ENCODE measurements at regions not wholly inside any gene's neighbourhood (a gene's known extent, or its start where the extent isn't known, plus 50 kb on each side); places are given as distances from the start of the nearest gene placed in this dataset.

DNA sequence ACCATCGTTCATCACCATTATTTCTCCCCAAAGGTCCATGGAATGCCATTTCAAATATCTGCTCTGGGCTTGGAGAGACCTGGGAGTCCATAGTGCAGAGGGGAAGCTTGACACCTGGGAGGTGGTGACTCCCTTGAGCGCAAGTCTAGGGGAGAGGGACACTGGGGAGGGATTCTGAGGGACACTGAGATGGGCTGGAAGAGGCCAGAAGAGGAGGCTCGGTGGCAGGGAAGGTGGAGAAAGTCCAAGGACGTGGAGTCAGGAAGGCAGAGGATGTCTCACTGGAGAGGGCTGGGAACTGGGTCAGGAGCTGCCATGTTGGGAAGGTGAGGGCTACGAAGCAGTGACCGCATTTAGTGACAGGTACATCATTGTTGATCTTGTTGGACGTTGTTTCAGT lies 160.3 kb upstream of the MVB12B start:
- Histone ChIP-seq H3K4me2 (ENCODE audit: insufficient read depth in 1 of 2, low read depth in 2 of 2, low read length in 2 of 2) (no peak overlapping the region), H2BK120ac (replicated peaks; ENCODE audit: low read depth, low read length) (no peak overlapping the region), H2BK20ac (ENCODE audit: low read length) (no peak overlapping the region), H3K18ac (ENCODE audit: extremely low read depth, low read length) (no peak overlapping the region), H3K56ac (replicated peaks; ENCODE audit: insufficient read length, low read depth, low read length) (no peak overlapping the region), H3K4ac (replicated peaks; ENCODE audit: insufficient read length, low read depth, low read length) (no peak overlapping the region), H2BK15ac (ENCODE audit: low read length) (no peak overlapping the region), H3K79me2 (ENCODE audit: control insufficient read depth in 1 of 2, insufficient read depth in 2 of 2, low read length in 2 of 2) (no peaks in the 10 kb centered on the region), H2BK5ac (ENCODE audit: low read depth, low read length) (no peak overlapping the region), H3K14ac (ENCODE audit: insufficient read length) (no peak overlapping the region), H3K23me2 (ENCODE audit: low read depth, low read length) (no peaks in the 10 kb centered on the region), H3K4me3 (ENCODE audit: extremely low read depth in 1 of 4, insufficient read depth in 2 of 4, low read depth in 3 of 4, low read length in 4 of 4) (no peak overlapping the region), H3K27me3 (replicated peaks in 1 of 4; ENCODE audit: control insufficient read depth in 3 of 4, extremely low read depth in 1 of 4, insufficient read depth in 3 of 4, low read length in 3 of 4) (peaks cover 0 to 2% (median 0%) of the 10 kb centered on the region in 4 experiments; a peak in 1 of 7 replicates), H4K91ac (replicated peaks; ENCODE audit: insufficient read length, low read length) (no peak overlapping the region), H2AFZ (ENCODE audit: low read length) (no peak overlapping the region), H2AK5ac (ENCODE audit: low read depth, low read length) (no peak overlapping the region), H4K5ac (ENCODE audit: insufficient read length, low read depth, low read length) (no peak overlapping the region), H3K27ac (ENCODE audit: low read depth, low read length) (no peak overlapping the region), H2BK12ac (ENCODE audit: low read depth, low read length) (no peak overlapping the region), H3K79me1 (ENCODE audit: low read depth, low read length) (no peaks in the 10 kb centered on the region), H4K8ac (ENCODE audit: extremely low read depth, insufficient read depth, low read length) (no peak overlapping the region), H4K20me1 (replicated peaks in 1 of 2; ENCODE audit: control insufficient read depth in 1 of 2, insufficient read depth in 2 of 2, low read length in 2 of 2) (no peaks in the 10 kb centered on the region), H3K36me3 (ENCODE audit: control insufficient read depth in 2 of 4, insufficient read depth in 4 of 4, low read length in 3 of 4) (no peaks in the 10 kb centered on the region), H3K9me3 (ENCODE audit: insufficient read depth in 2 of 2, low read depth in 1 of 2, low read length in 1 of 2) (no peaks in the 10 kb centered on the region), H3K9ac (replicated peaks in 1 of 4; ENCODE audit: extremely low read depth in 1 of 4, low read depth in 3 of 4, low read length in 3 of 4) (no peak overlapping the region), H3K23ac (ENCODE audit: insufficient read length) (no peak overlapping the region), H3K4me1 (replicated peaks in 1 of 4; ENCODE audit: control insufficient read depth in 3 of 4, insufficient read depth in 4 of 4, low read length in 3 of 4) (peaks cover 0 to 5% (median 0%) of the 10 kb centered on the region in 4 experiments; a peak in 1 of 7 replicates)
- TF ChIP-seq CEBPB (IDR thresholded peaks at IDR 0.05; ENCODE audit: low read depth, low read length): no peak
- TF ChIP-seq SAP30 (IDR thresholded peaks at IDR 0.05; ENCODE audit: insufficient read depth, insufficient replicate concordance, low read length): no peak
- no peak for TF ChIP-seq JUND (IDR thresholded peaks at IDR 0.05; ENCODE audit: low read length)
- TF ChIP-seq KDM5A (IDR thresholded peaks at IDR 0.05; ENCODE audit: low read length): no peak
- TF ChIP-seq BCL11A (IDR thresholded peaks at IDR 0.05; ENCODE audit: low read depth in 2 of 2, low read length in 2 of 2): no peak
- TF ChIP-seq GABPA (IDR thresholded peaks at IDR 0.05; ENCODE audit: borderline replicate concordance, insufficient read depth, low read length): no peak
- TF ChIP-seq, protein P1, sequence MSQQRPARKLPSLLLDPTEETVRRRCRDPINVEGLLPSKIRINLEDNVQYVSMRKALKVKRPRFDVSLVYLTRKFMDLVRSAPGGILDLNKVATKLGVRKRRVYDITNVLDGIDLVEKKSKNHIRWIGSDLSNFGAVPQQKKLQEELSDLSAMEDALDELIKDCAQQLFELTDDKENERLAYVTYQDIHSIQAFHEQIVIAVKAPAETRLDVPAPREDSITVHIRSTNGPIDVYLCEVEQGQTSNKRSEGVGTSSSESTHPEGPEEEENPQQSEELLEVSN (IDR thresholded peaks at IDR 0.05): no peak
- TF ChIP-seq TAF7 (optimal IDR thresholded peaks at IDR 0.05; ENCODE audit: borderline replicate concordance, low read depth, low read length): no peak
- no peak for TF ChIP-seq RNF2 (IDR thresholded peaks at IDR 0.05; ENCODE audit: borderline replicate concordance, low read depth, low read length, missing control alignments, poor library complexity, severe bottlenecking)
- DNase-seq (ENCODE audit: low read depth in 1 of 2, low spot score in 2 of 2): no peak
- POLR2A ChIA-PET (ENCODE audit: partially characterized antibody): no interaction called here
- CTCF ChIA-PET (ENCODE audit: partially characterized antibody): no interaction called here
- WGBS, 2 experiments (ENCODE audit: extremely low coverage in 1 of 2, insufficient coverage in 1 of 2, insufficient read length in 1 of 2, insufficient replicate concordance in 2 of 2, low coverage in 1 of 2, low lambda C conversion rate in 2 of 2, missing lambda C conversion rate in 1 of 2): 92% methylated on average over 7 of the region's 7 CpGs; no CpG with 5 or more reads in 1 of the 2 experiments
- FAIRE-seq: no peak
